UCSD-AML1 (cell line): ENCODE measurements at regions not wholly inside any gene's neighbourhood (a gene's known extent, or its start where the extent isn't known, plus 50 kb on each side); places are given as distances from the start of the nearest gene placed in this dataset.

ENCODE experiments used
- DNase-seq: peaks from one replicate; lab custom pipeline; 2025; ENCODE audit not compliant: unreplicated experiment; lab: John Stamatoyannopoulos, UW

DNA sequence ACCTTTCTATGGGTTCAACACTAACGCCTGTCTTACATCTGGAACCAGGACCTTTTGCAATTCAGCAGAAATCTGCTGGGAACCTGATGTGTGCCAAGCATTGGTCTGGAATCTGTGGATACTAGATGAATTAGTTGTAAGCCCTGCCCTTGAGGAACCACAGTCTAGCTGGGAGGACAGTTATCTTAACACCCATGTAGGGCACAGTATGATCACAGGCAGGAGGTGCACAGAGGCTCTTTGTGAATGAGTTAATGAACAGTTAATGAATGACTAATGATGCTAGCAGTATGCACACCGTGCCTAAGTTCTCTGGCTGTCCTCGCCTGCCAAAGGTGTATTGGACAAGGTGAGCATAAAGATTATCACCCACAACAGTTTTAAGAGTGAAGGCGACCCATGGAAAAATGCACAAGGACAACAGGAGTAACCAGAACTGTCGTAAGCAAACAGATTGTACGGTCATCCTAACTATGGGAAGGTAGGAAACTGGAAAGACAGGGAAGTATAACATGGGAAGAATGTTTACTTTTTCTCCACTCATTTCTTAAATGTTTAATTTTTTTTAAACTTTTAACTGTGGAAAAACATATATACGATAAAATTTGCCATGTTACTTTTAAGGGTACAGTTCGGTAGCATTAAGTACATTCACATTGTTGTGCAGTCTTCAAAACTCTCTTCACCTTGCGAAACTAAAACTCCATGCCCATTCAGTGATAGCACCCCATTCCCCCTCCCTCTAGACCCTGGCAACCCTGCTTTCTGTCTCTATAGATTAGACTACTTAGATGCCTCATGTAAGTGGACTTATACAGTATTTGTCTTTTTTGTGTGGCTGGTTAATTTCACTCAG lies 139.9 kb downstream of the CXCL12 start:
- DNase-seq = no peak

DNA sequence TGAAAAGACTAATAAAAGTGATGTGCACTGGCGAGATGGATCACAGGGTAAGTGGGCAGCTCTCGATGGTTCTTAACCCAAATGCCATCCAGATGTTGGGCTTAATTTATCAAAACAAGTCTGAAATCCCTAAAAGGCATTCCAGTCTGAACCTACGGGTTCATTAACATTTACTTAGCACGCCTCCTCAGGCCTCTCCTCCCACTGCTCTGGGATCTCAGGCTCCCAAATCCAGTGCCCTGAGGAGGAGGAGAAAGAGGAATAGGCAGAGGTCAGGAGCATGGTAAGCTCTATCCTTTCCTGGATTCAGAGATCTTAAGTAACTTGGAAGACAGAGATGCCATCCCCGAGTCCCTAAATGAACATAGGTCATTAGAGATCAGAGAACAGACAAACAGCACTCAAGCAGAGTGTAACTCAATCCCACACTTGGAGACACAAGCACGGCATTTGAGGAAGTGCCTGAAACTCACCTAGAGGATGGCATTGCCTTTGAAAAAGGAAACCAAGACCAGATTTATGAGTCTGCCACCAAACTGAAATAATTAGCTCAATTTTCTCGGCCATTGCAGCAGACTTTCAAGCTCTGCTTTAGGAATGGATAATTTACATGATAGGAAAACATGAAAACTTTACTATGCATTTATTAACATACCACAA lies 140.9 kb downstream of the CXCL12 start:
- DNase-seq = no peak

DNA sequence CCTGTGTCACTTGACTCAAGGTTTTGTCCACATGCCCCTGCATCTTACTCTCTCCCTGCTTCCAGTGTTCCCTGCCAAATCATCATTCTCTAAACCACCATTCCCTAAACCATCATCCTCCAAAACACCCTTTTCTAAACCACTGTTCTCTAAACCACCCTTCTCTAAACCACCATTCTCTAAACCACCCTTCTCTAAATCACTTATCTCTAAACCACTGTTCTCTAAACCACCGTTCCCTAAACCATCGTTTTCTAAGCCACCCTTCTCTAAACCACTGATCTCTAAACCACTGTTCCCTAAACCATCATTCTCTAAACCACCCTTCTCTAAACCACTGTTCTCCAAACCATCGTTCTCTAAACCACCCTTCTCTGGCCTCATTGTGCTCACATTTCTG lies 142.1 kb downstream of the CXCL12 start:
- no peak for DNase-seq

DNA sequence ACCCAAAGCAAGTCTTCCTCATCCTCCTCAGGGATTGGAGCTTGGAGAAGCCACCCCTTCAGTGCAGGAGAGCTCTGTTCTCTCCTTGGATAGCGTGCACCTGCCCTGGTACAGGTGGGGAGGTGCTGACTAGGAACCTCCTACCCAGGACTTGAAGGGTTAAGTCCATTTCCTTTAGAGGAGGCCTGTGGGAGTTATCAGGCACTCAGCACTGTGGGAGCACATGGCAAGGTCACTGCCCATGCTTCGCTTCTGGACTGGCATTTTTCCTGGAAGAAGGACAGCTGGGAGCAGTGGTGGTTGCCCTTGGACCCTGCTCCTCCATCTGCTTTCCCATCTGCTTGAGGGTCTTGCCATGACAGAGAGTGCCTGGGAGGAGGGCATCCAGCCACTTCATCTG lies 142.8 kb downstream of the CXCL12 start:
- DNase-seq = no peak

DNA sequence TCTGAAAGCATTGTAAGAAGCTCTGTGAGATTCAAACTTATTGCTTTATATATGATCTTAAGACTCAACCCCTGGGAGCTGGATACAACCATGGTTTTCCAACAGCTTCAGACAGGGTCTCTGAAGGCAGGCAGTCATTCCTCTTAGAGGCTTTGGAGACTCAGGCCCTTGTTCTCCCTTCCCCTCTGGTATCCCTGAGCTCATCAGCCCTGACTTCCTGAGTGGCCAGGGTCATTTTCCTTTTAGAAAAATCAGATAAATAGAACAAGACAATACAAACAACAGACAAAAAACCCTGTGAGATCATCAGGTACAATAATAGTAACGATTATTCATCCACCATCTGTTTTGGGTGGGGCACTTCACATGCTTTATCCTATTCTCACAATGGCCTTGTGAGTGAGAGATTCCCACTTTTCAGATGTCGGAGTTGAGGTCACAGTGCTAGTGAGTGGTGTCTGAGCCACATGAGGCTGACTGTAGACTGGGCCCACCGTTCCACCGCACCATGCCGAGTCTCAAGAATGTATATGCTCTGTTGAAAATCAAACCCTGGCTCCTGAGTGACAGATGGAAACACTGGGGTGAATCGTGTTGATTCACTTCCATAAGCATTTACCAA lies 144.2 kb downstream of the CXCL12 start:
- no peak for DNase-seq

DNA sequence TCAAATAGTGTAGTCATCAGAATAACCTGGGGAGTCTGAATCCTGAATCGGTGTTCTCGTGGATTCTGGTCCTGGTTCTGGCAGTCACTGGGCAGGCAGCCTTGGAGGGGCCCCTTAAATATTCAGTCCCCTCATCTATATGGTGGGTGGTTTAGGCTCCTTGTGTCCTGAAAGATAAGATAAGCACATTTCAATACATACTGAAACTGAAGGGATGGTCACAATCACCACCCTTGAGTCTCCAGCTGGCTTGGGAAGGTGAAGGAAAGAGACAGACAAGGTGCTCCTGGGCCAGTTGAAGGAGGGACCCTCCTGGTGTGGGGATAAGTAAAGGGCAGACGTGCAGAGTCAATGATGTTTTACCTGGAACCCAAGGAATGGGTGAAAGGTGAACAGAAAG lies 146.7 kb downstream of the CXCL12 start:
- DNase-seq = no peak

DNA sequence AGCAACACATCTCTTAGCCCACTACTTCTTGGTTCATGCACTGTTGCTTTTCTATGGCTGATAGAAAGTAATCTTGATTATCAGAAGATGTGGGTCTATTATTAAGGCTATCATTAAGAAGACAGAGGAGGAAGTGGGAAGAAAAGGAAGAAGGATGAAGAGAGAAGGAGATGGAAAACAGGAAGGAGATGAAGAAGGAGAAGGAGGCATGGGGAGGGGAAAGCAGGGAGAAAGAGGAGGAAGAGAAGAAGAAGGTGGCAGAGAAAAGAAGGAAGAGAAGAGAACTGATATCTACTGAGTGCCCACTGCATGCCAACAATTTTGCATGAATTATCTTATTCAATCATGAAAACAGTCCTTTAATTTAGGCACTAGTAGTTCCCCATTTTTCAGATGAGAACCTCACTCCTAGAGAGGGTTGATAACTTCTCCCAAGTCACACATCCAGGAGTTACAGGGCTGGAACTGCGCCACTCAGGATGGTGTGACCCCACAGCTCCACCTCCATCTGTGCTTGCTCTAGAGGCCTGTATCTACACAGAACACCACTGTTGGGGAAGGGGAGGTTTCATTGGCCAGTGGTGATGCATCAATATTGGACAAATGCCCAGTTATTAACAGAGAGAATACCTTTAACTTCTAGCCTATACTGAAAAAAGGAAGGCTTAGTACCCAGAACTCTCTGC lies 147.4 kb downstream of the CXCL12 start:
- no peak for DNase-seq

DNA sequence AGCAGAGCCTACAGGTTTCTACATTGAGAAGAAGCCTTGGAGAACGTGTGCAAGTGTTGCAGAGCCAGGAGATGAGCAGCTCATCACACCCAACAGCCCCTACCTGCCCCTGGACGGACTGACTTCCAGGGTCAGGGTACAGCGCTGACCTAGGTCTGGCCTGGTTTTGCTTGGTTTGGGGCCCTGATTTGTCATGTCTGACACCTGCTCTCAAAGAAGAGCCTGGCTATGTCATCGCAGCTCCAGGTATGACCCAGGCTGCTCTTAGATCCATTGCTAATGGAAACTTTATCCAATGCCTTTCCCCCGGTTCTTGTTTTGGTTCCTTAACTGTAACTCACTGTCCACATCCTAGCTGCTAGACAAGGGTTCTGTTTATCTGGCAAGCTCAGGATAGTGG lies 149.5 kb downstream of the CXCL12 start:
- no peak for DNase-seq

DNA sequence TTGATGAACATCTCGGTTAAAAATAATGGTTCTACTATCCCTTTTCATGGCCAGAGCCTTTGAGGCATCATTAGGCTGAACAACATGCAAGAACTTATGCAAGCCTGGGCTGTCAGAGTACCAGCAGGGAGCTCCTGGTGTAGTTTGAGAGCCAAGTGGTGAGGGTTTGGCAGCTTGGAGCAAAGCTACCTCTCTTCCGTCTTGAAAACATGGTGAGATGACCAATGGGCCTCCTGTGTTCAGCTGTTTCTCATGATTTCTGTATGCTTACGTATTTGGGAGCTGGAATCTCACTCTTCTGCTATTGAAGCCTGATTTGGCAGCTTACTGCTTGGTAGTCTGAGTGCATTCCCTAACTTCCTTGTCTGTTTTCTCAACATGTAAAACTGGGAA lies 150.4 kb downstream of the CXCL12 start:
- DNase-seq = no peak

DNA sequence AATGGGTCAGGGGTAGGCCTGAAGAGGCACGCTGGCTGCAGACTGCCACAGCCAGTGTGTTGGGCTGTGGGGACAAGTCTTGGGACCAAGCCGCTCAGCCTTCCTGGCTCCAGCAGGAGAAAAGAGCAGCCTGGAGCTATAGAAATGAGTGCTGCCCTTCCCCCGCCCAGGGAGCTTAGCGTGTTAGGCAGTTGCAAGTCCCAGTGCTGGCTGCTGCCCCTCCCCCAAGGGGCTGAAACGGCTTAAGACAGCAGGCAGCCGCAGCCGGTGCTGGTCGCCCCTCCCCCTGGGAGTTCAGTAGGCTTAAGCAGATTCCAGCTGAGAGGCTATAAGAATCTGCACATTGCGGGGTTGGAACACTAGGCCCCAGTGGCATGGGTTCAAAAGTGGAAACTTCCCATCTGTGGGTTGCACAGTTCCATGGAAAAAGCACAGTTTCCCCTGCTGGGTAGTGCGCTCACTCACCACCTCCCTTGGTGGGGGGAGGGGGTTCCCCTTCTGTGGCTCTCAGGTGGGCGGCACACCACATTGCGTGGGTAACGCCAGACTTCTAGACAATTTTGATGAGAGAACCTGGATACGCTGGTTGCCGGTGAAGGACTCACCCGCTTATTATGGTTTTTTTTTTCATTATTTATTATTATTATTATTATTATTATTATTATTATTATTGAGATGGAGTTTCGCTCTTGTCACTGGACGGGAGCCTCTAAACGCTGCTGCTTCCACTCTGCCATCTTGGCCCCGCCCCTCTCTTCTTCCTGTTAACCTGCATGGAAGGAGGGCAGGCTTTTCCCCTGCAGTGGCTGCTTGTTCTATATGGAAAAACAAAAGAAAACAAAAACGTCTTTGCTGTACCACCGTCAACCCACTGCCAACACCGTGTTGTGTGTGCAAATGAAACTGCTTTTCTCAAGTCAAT lies 151.1 kb downstream of the CXCL12 start:
- DNase-seq = no peak

DNA sequence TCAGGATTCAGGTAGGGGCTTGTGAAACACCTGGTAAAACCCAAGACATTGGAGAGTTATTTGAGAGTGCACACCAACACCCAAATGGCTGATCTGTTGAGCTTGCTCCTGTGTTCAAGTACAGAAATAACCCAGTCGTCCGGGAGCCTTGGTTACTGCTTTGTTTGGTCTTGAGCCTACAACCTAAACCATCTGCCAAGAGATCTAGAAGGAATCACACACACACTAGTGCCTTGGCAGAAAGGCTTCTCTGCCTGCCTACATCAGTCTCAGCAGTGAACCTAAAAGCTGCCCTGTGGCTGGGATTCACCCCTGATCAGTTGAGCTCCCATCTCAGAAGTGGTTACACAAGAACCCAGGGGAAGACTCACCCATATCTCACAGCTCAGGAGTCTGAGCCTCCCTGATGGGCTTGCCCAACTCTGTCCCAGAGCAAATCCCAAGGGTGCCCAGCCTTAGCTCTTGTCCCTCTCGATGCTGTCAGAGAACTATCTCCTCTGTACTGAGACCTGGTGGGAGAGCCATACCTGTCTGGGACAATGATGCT lies 167.6 kb downstream of the CXCL12 start:
- DNase-seq = no peak

DNA sequence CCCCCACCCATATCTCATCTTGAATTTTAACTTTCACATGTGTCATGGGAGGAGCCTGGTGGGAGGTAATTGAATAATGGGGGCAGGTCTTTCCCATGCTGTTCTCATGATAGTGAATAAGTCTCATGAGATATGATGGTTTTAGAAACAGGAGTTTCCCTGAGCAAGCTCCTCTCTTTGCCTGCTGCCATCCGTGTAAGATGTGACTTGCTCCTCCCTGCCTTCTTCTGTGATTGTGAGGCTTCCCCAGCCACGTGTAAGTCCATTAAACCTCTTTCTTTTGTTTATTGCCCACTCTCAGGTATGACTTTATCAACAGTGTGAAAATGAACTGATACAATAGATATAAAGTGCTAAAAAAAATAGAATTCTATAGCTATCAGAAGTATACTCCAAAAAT lies 168.8 kb downstream of the CXCL12 start:
- DNase-seq = no peak

DNA sequence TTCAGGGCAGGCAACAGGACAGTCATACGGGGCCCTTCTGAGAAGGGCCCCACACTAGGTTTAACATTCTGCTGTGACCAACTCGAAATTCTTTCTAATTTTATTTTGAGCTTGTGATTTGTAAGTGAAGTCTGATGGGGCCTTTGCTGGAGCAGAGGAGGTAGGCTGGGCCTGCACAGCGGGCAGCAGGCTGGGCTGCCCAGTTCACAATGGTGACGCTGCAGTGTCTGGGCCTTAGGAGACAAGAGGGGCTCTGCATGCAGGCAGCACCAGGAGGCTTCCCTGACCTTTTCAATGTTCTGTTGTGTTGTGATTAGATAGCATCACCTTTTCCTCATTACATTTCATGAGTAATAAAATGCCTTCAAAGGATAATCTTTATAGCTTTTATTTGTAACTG lies 175.1 kb downstream of the CXCL12 start:
- DNase-seq = no peak

DNA sequence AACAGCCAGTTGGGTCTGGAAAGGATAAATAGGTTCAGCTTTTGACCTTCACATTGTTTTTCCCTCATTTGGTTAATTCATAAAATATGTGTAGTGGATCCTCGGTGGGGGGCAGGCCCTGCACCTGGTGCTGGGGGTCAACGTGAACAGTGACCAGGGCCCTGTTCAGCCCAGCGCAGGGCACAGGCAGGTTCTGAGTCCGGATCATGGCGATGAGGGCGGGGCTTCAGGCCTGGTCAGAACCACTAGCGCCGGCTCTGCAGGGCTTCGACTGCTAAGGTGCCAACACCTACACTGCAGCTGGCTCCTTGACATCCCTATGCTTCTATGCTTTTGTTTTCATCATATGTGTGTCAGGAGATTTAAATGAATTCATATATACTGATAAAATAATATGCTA lies 177.7 kb downstream of the CXCL12 start:
- no peak for DNase-seq

DNA sequence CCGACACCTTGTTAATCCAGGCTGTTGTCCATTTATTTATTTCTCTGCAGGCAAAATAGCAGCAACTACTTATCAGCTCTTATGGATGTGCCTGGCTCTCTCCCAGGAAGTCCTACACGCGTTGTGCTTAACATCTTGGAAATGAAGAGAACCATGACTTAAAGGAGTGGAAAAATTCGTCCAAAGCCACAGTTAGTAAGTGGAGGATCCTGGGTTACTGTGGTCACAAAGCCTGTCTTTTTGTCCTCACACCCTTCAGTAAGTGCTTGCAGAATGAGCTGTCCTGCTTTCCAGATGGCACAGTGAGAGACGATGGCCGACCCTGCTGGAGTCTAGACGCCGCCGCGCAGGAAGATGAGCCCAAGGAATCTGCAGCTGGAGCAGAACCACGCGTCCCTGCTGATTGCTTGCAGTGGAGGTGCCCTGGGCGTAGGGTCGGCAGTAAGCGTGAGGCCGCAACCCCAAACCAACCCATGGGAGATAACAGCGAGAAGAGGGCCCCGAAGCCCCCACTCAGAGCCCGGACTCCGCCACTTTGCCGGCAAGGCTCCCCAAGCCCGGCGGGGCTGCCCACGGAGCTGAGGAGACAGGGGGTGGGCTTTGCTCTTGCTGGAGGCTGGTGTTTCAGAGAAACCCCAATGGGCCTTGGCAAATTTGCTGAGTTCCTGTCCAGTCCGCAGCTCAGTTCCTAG lies 178.6 kb downstream of the CXCL12 start:
- no peak for DNase-seq

DNA sequence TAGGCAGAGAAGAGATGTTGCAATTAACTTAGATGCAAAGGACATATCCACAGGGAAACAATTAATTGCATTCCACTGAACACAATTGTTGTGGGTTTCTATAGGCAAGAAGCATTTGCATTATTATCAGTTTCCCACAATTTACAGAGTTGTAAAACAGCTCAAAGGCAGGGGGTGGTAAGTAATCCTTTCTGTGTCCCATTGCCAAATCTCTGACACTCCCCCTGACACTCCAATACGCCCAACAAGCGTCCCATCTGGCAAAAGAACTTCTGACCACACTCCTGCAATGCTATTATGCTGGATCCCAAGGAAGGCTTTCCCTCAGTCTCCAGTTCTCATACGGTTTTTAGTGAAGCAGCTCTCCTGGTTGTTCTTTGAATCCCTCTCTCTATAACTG lies 179.8 kb downstream of the CXCL12 start:
- no peak for DNase-seq

DNA sequence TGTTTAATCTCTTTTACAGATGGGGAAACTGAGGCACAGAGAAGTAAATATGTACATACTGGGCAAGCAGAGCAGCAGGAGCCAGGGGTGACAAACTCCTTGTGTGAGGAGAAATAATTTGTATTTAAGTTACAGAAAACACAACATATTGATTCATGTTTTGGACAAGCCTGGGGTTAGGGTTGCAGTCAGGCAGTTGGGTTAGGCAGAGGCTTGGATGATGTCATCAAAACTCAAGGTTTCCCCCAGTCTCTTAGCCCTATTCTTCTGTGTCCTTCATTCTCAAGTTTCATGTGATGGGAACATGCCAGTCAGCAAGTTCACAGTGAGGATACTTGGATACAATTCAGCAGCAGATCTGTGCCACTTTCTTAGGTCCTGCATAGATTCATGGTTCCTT lies 181.4 kb downstream of the CXCL12 start:
- no peak for DNase-seq

DNA sequence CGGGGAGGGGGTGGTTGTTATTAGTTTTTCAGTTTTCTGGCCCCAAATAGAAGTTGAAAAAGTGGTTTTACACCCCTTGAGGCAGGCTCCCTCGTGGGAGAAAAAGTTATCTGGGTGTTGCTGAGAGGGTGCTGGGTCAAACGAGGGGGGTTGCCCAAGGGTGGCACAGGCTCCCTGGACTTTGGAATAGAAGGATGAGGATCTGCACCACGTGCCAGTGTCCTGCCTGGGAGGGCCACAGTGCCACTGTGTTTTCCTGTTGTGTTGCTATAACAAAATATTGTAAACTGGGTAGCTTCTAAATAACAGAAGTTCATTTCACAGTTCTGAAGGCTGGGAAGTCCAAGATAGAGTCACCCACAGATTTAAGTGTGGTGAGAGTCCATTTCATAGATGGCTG lies 181.9 kb downstream of the CXCL12 start:
- no peak for DNase-seq

DNA sequence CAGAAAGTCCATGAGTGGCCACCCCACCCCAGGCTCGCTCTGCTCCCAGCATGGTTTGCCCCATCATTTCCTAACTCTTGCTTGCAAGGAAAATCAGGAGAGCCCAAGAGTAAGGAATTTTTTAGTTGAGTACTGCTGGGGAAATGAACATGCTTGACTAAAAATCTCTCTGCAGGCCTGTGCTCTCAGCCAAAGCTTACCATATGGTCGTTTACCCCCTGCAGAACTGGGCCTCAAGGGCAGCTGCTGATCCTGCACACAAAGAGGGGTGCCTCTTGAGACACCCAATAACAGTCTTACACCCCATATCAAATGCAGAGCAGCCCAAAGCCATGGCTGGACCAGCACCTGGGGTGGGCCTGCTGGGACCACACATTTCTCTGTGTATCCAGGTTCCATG lies 183.2 kb downstream of the CXCL12 start:
- DNase-seq = no peak

DNA sequence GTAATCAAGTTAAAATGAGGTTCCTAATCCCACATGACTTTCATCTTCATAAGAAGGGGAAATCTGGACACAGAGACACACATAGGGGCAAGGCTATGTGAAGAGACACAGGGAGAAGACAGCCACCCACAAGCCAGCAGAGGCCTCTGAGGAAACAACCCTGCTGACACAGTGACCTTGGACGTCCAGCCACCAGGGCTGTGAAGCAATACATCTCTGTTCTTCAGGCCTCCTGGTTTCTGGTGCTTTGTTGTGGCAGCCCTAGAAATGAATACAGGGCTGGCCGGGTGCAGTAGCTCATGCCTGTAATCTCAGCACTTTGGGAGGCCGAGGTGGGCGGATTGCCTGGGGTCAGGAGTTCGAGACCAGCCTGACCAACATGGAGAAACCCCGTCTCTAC lies 183.9 kb downstream of the CXCL12 start:
- DNase-seq = no peak
